Right cardiac atrium (tissue), 5 donors: ENCODE measurements at regions not wholly inside any gene's neighbourhood (a gene's known extent, or its start where the extent isn't known, plus 50 kb on each side); places are given as distances from the start of the nearest gene placed in this dataset.

Experiments
- ATAC-seq, 2 donors: fragments of 200-7000 bp; cut with Tn5 transposase; one replicate each; pipeline versions ENCODE4 v1.8.0 to v1.9.1; 2020; ENCODE audit warnings: moderate library complexity in 2 of 2, mild to moderate bottlenecking in 1 of 2
- DNase-seq, 3 donors: peaks; one replicate each; pipeline ENCODE4 v3.0.0-alpha.2; 2020
- H3K27ac ChIP-seq: one replicate; pipeline ENCODE4 v1.5.1; 2013; ENCODE audit warnings: mild to moderate bottlenecking, low read length, control low read depth, moderate library complexity
- H3K27me3 ChIP-seq: one replicate; pipeline ENCODE4 v1.6.1; 2013; ENCODE audit not compliant: control insufficient read depth, insufficient read depth
- H3K4me1 ChIP-seq: one replicate; pipeline ENCODE4 v1.6.1; 2013; ENCODE audit warnings: low read length; ENCODE audit not compliant: control insufficient read depth, insufficient read depth
- H3K4me3 ChIP-seq: one replicate; pipeline ENCODE4 v1.5.1; 2013; ENCODE audit warnings: low read length, control low read depth
- H3K9me3 ChIP-seq: one replicate; pipeline ENCODE4 v1.6.1; 2013; ENCODE audit warnings: low read length; ENCODE audit not compliant: control insufficient read depth
- WGBS: extraction: QIAGEN DNeasy Blood & Tissue Kit; methylation state at CpG from one replicate; pipeline ENCODE4 v1.1.7; 2013; 5-methylcytosine and 5-hydroxymethylcytosine counted together
- intact Hi-C, 4 donors: fragments of 100-400 bp; cut with DNase I; formaldehyde crosslinking; loops; one replicate each; pipeline versions ENCODE4 v1.11.0 to v1.14.0; 2022 to 2023
- donor health status: healthy with polysubstance abuse.
- donor health status: DM: no; HTN: yes; CAD: no.
- donor health status: DM: no; HTN: no; CAD: no.
- donor health status: DM: no; HTN: yes; CAD: no; lungs with severe emphysema.
- donor health status: DM: yes; HTN: yes; CAD: no.

DNA sequence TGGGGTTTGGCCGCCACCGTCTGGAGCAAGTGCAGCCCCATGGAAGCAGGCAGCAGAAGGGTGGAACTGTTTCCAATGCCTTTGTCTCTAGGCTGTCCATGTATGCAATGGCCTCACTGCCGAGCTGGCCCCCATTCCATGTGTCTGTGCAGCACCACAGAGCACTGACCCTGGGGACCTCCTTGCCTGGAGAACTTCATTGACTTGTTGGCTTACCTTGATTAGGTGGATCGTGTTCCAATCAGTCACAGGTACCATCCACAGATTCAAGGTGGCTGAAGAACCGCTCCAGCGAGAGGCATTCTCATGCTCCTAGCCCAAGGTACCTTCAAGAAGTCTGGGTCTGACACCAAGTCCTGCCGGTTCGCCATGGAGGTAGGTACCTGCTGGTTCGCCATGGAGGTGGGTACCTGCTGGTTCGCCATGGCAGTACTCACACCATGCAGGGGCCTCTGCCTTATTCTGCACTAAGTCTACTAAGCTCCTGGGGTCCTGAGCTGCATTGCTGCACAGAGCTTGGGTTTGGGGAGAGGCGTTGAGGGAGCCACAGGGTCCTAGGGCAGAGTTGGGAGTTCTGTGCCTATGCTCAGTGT, 358.3 kb upstream of the IRX1 start:
- WGBS, result 90% methylated on average over 11 of the region's 11 CpGs
- ATAC-seq (no peak), DNase-seq (no peak)
- Histone ChIP-seq H3K4me3 (no peak overlapping the region), H3K9me3 (peaks cover 4% of the 10 kb centered on the region), H3K4me1 (no peaks in the 10 kb centered on the region), H3K27me3 (no peaks in the 10 kb centered on the region), H3K27ac (no peak overlapping the region)
- intact Hi-C loops, result no loop called here

DNA sequence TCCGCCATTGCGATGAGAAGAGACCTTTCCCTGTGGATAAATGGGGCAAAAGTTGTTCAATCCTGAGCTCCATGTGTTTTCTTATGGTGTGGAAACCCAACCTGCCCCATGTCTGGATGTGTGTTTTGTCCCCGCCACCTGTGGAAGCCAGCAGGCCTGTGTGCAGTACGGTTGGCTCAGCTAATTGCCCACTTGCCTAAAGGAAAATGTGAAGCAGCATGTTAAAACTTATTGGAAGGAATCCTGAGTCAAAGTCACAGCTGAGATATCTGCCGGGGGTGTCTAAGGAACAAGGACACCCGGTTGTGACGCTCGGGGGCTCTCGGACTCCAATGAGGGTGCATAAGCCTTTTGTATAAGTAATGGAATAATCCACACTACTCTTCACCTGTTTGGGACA, 361.1 kb upstream of the IRX1 start:
- H3K4me3 ChIP-seq, result no peak overlapping the region
- no peaks in the 10 kb centered on the region for H3K27me3 ChIP-seq
- 96% methylated on average over 9 of the region's 9 CpGs for WGBS
- intact Hi-C loops, result no loop called here
- ATAC-seq (no peak), DNase-seq (no peak)
- no peak overlapping the region for H3K27ac ChIP-seq
- peaks cover 2% of the 10 kb centered on the region for H3K9me3 ChIP-seq
- H3K4me1 ChIP-seq, result no peaks in the 10 kb centered on the region

DNA sequence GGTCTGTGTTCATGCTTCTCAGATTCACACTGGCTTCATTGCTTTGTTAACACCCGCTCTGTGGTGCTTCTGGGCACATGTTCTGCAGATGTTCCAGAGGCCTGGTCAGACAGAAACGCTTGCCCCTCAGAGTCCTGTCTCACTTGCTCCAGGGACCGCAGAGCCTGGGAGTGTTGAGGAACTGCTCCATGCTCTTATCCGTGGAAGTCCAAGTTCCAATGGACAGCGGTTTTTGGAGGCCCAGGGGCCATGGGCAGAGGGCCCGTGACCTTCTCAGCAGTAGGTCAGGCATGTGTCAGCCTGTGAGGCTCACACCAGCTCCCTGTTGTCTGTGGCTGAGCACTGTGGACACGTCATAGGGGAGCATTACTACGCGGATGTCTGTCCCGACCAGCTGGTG, 364.7 kb upstream of the IRX1 start:
- no peak for DNase-seq
- H3K4me3 ChIP-seq, result no peak overlapping the region
- intact Hi-C loops, result no loop called here
- 81% methylated on average over 10 of the region's 10 CpGs for WGBS
- H3K4me1 ChIP-seq, result no peaks in the 10 kb centered on the region
- ATAC-seq, result no peak
- peaks cover 2% of the 10 kb centered on the region for H3K9me3 ChIP-seq
- H3K27me3 ChIP-seq, result no peaks in the 10 kb centered on the region
- no peak overlapping the region for H3K27ac ChIP-seq

DNA sequence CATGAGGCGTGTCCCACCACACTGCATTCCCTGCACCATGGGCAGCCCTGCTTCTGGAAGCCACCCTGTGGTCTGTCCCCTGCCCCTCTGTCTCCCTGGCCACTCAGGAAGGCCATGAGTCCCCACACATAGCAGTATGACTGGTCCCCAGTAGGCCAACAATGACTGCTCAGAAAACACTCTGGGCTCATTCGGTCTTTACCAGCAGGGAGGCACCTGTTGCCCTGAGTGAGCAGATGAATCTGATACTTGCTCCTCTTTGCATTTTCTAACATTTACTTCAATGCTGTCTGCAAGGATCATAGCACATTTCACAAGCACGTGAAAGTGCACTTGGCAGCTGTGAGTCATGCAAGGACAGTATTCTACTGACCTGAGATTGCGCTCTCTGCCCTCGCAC, 365.4 kb upstream of the IRX1 start:
- no peaks in the 10 kb centered on the region for H3K27me3 ChIP-seq
- no peak overlapping the region for H3K27ac ChIP-seq
- no peaks in the 10 kb centered on the region for H3K4me1 ChIP-seq
- peaks cover 3% of the 10 kb centered on the region for H3K9me3 ChIP-seq
- WGBS, result 88% methylated on average over 5 of the region's 5 CpGs
- intact Hi-C loops, result no loop called here
- ATAC-seq, result no peak
- DNase-seq, result no peak
- H3K4me3 ChIP-seq, result no peak overlapping the region

DNA sequence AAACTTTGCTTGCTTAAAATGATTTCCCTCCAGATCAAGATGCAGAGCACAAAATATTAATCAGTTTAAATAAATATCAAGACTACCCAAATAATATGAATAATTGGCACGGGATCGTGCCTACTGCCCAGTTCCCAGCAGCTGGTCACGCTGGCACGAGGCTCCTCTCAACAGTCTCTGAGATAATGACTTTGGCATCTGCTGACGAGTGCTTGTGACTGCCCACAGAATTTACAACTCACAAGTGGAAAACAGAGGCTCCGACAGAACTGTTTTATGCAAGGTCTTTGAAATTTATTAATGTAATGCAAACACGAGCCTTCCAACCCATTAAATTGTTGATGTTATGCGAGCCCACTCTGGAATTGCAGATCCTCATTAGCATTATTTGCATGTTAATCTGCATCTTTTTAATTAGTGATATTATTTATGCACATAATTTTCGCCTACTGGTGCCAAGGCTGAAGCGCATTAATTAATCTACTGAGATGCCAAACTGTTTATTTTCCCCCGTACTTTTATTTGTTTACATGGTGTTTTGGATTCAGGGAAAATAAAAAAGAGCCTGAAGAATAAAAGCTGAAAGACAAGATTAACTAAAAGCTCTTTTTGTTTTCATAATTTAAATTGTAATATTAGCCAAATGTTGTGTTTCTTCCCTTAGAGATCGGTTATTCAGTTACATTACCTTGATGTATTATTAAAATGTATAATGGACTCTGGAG, 369.3 kb upstream of the IRX1 start:
- ATAC-seq (peak; percentile 48 to 63), DNase-seq (no peak)
- 53% methylated on average over 12 of the region's 12 CpGs for WGBS

DNA sequence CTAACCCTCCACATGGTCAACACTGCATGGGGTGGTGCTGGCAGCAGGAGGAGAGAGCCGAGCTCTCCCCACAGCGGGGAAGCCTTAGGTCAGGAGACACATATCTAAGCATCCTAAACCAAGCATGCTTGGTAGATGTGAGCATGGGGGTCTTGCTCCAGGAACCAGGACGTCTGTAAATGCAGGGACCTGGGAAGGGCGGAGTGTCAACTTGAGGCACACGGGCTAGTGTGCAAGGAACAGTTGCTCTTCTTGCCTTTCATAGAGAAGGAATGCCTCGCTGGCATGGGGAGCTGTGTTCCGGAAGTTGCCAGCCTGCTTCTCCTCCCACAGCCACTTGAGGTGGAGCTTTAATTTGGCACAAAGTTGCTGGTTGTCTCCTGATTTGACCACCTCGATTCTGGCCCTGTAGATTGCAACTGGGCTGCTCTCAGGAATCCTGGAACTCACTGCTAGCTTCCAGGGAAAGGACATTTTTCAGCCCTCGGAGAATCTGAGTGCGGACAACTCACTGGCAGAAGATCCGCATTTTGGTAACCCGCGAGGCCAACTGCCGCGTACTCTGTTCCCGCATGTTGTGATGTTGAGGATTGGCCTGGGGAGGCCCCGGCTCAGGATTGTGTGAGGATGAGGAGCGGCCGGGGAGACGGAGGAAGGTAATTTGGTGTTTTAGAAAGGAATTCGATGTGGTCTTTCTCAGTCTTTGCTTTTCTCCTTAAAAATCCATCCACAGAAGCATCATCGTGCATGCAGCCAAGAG, 370.3 kb upstream of the IRX1 start:
- ATAC-seq (no peak), DNase-seq (no peak)
- Histone ChIP-seq H3K27me3 (no peaks in the 10 kb centered on the region), H3K9me3 (peaks cover 5% of the 10 kb centered on the region), H3K4me1 (no peaks in the 10 kb centered on the region), H3K4me3 (no peak overlapping the region), H3K27ac (no peak overlapping the region)
- intact Hi-C loops, result no loop called here
- WGBS, result 78% methylated on average over 22 of the region's 22 CpGs

More for the DNA sequence above, 369.3 kb upstream of the IRX1 start:
- Histone ChIP-seq H3K27me3 (no peaks in the 10 kb centered on the region), H3K27ac (no peak overlapping the region), H3K4me1 (no peaks in the 10 kb centered on the region), H3K9me3 (peaks cover 5% of the 10 kb centered on the region), H3K4me3 (no peak overlapping the region)
- intact Hi-C loops, result no loop called here

DNA sequence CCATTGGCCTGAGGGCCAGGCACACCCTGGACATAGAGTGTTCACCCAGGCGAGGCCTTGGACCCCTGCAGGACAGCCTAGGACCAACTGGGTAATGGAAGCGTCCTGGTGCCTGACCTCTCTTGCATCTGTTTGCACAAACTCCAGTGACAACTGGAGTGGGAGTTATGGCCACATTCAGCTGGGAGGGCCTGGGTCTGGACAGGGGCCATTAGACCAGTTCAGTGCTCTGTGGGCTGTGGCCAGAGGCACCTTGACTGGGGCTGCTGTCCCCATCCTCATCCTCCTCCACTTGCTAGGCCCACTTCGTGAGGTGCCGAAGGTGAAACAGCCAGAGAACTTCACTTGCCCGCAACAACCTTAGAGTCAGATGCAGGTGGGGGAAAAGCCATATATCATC, 372.7 kb upstream of the IRX1 start:
- DNase-seq (no peak), ATAC-seq (no peak)
- Histone ChIP-seq H3K4me1 (no peaks in the 10 kb centered on the region), H3K27me3 (no peaks in the 10 kb centered on the region), H3K4me3 (no peak overlapping the region), H3K27ac (no peak overlapping the region), H3K9me3 (peaks cover 5% of the 10 kb centered on the region)
- intact Hi-C loops, result no loop called here
- 90% methylated on average over 5 of the region's 5 CpGs for WGBS

DNA sequence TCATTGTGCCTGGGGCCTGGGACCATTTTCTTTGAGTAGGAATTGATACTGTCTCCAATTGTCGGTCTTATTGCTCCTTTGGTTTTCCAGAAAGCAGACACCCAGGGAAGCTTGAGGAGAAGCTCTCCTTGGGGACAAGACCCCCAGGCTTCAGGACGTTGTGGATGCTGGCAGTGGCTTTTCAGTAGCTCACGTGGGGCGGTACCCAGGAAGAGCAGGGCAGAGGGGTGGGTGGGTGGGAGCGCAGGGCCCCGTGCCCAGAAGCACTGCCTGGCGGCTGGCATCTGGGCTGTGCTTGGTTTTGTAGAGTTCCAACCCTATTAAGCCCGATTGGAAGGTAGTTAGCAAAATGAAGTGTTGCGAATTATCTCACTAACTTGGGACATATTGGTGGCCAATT, 374.2 kb upstream of the IRX1 start:
- intact Hi-C loops, result no loop called here
- ATAC-seq (no peak), DNase-seq (no peak)
- no peak overlapping the region for H3K27ac ChIP-seq
- H3K4me1 ChIP-seq, result no peaks in the 10 kb centered on the region
- H3K27me3 ChIP-seq, result no peaks in the 10 kb centered on the region
- H3K4me3 ChIP-seq, result no peak overlapping the region
- 80% methylated on average over 9 of the region's 9 CpGs for WGBS
- peaks cover 5% of the 10 kb centered on the region for H3K9me3 ChIP-seq

DNA sequence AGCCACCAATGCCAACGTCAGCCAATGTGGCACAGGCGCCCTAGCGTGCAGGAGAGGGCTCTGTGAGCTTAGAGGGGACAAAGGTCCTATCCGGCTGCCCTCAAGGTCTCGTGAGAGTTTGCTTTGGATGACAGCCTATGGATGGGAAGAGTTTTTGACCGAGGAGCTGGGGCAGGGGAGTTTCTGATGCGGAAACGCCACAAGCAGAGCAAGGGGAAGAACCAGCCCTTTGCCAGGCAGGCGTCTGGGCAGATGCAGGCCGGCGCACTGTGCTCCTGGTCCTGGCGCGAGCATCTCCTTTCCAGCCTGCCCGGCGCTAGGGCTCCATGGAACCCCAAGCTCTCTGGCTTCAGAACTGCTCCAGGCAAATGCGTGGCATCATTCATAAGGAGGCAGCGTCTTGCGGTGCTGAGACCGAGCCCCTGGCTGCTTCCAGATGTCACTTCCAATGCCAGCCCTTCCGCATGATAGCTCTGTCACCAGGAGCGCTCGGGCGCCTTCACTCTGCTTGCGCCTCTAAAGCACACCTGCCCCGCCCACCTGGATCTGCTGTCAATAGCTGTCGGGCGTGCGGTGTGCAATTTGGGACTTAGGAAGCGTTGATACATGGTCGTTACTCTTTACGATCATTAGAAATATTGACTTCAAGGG, 374.9 kb upstream of the IRX1 start:
- Histone ChIP-seq H3K4me3 (no peak overlapping the region), H3K4me1 (no peaks in the 10 kb centered on the region), H3K27ac (no peak overlapping the region), H3K27me3 (no peaks in the 10 kb centered on the region), H3K9me3 (peaks cover 5% of the 10 kb centered on the region)
- DNase-seq, result no peak
- 88% methylated on average over 31 of the region's 31 CpGs for WGBS
- no peak for ATAC-seq
- intact Hi-C loops, result no loop called here

DNA sequence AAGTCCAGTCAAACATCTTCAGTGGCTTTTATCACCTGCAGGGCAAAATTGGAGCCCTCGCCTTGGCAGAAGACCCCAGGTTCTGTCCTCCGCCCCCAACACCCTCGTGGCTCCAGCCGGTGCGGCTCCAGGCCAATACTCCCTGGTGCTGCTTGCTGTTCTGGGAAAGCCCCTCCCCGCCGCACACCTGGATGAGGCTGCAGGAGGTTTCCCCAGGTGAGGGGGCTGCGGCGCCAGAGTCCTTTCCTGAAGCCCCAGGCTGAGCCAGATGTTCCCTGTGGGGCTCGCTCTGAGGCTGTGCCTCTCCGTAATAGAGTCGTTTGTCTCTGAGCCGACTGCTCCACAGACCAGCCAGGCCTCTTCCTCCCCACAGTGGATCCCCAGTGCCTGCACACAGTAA, 375.4 kb upstream of the IRX1 start:
- intact Hi-C loops, result no loop called here
- no peak overlapping the region for H3K4me3 ChIP-seq
- H3K4me1 ChIP-seq, result no peaks in the 10 kb centered on the region
- no peak overlapping the region for H3K27ac ChIP-seq
- DNase-seq (no peak), ATAC-seq (no peak)
- 86% methylated on average over 13 of the region's 13 CpGs for WGBS
- no peaks in the 10 kb centered on the region for H3K27me3 ChIP-seq
- H3K9me3 ChIP-seq, result peaks cover 3% of the 10 kb centered on the region
